CD4-positive, alpha-beta T cell treated with Interleukin-6 at 100 ng/mL for 8 hours (primary cell): ENCODE measurements at regions not wholly inside any gene's neighbourhood (a gene's known extent, or its start where the extent isn't known, plus 50 kb on each side); places are given as distances from the start of the nearest gene placed in this dataset.
"Not testable (repeated sequence)": the region's sequence is repeated elsewhere in the genome, so short reads cannot be mapped to it uniquely, and the experiment has no call there.

Experiments used
- DNase-seq: peaks from one replicate; pipeline ENCODE4 v3.0.0-alpha.2; 2020; ENCODE audit warnings: mixed read lengths, low spot score

GRCh38 chr6:27136978-27137814 lies 110.3 kb upstream of the PRSS16 start:
- DNase-seq: no peak

DNA sequence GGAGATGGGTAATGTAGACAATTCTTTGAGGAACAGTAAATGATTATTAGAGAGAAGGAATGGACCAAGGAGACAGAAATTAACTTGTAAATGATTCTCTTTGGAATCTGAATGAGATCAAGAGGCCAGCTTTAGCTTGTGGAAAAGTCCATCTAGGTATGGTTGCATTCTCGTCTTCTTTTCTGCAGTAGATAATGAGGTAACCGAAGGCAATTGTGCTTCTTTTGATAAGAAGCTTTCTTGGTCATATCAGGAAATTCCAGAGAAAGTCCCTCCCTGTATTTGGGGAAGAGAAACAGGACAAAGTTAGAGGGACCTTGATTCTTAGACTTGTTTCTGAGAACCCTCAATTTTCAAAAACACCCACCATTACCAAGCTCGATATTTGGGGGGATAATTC lies 109.1 kb upstream of the PRSS16 start:
- no peak for DNase-seq

- peak; percentile 74 for DNase-seq
Measured at GRCh38 chr6:27138837-27139755, 108.4 kb upstream of the PRSS16 start.

DNA sequence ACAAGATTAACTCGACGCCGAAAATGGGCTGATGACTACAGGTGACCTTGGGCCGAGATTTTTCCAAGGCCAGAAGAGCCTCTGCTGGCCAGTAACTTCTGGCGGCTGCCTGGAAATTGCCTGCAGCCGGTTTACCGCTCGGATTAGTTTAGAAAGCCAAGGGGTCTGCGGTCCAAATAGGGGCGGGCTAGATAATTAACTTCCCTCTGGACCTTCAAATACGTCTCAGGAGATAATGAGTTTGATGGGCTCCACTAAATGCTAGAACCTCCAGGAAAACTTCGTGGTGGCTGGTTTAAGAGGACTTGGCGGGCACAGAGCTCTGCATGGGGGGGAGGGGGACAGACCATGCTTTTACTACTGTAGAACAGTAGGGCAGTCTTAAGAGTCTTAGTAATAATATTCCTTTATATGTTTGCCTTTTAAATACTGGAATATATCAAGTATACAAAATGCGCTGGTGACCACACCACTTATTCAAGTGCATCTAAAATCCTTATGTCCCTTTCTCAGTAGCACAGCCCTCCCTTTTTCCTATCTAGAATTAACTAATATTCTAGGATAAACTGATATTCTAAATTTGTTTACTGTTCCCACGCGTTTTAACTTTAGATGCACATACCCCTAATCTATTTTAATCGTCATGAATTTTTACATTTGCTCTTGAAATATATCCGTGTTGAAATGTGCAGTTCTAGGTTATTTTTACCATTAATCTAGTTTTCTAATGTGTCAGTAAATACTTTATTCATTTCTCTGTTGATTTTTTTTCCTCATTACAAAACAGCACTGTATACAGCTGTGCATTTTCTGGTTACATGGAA lies 107.5 kb upstream of the PRSS16 start:
- DNase-seq: no peak

DNA sequence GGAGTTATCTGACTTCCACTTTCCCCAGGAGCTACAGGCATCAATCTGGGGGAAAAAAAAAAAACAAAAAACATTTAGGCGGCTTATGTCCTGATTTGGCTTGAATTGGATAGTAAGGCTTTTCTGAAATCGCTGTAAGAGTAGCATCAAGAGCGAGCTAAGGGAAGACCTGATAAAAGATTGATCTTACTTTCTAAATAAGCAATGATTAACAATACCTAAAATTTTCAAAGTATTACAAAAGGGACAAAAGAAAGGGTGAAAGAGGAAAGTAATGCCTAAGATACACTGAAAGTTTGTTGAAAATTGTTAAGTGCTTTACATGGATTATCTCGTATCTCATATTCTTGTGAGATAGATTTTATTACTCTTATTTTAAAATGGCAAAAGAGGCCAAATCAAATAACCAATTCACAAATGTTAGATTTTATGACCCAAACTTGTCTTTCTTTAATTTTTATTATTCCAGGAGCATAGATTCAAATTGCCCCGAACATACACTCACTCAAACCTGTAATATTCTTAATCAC lies 106.4 kb upstream of the PRSS16 start:
- DNase-seq: no peak

GRCh38 chr6:27141529-27142015 lies 105.9 kb upstream of the PRSS16 start:
- no peak for DNase-seq

- not testable (repeated sequence) for DNase-seq
Measured at GRCh38 chr6:27143020-27143388, 104.5 kb upstream of the PRSS16 start.

DNA sequence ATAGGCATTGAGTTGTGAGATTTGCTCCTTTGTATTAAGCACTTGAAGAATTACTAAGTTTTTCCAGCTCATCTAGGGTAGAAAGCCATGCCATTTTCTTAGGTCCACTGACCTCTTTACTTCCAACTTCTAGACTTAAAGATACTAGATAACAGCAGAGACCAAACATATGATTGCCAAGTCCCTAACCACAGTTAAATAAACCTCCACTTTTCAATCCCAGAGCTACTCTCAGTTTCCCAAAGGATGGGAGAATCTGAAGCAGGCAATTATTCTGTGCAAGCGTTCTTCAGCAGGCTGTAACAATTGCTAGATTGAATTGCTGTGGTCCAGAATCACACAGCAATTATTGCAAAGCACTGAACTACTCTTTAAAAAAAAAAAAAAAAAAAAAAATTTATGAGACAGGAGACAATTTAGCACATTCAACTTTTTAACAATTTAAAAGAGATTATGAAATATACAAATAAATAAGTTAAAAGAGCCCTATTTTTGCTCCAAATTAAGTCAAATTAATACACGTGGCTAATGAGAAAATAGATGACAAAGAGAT lies 104.0 kb upstream of the PRSS16 start:
- DNase-seq: no peak

DNA sequence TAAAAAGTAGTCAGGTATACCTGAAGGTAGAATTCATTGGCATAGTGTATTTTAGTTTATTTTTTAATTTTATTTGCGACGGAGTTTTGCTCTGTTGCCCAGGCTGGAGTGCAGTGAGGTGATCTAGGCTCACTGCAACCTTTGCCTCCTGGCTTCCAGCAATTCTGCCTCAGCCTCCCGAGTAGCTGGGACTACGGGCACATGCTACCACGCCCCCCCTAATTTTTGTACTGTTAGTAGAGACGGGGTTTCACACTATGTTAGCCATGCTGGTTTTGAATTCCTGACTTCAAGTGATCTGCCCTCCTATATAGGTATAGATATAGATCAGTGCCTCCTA lies 102.8 kb upstream of the PRSS16 start:
- no peak for DNase-seq

DNA sequence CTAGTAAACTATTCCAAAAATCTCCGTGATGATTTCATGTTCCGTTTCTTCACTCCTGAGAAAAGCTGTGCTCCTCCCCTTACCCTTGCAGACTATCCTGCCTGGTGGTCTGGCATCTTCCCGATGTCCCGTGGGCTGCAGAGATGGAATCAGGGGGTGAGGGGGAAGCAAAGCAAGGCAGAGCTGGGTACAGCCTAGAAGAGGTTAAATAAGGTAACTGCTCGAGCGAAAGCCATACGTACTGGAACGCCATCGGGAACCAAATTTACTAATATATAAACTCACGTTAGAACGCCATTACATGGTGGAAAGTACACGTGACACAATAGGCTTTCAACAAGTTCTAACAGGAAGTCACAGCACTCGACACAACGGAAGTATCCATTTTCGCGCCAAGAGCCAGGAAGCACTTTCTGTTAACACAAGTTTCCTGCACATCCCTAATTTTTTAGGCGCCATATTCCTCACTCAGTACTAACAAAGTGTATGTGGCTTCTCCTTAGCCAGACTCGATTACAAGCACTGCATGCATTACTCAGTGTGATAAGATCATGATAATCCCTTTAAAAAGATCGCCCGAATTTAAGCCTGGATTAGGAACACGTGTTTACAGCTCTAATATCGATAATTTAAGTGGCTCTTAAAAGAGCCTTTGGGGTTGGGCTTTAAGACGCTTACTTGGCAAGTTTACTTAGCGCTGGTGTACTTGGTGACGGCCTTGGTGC lies 101.6 kb upstream of the PRSS16 start:
- DNase-seq: peak; percentile 80

- DNase-seq: not testable (repeated sequence)
Measured at GRCh38 chr6:27146456-27146705, 101.1 kb upstream of the PRSS16 start.

- peak; percentile 95 for DNase-seq
Measured at GRCh38 chr6:27146706-27147505, 100.6 kb upstream of the PRSS16 start.

- no peak for DNase-seq
Measured at GRCh38 chr6:27148404-27148795, 99.1 kb upstream of the PRSS16 start.

DNA sequence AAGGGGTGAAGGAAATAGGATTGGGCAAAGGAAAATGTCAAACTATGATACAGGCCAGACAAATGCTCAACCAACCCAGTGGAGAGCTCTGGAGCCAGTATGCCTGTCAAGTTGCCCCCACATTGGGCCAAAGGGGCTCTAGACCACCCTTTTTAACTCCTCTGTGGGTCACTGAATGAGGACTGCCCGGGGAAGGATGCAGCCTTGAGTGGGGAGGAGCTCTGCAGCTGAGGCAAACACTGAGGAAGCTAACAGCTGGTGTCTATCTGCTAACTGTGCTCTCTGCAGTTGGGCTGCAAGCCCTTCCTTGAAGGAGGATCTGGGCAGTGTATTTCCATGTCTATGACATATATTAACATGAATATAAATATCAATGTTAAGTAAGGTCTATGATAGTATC lies 98.4 kb upstream of the PRSS16 start:
- no peak for DNase-seq

GRCh38 chr6:27154696-27155095 lies 92.8 kb upstream of the PRSS16 start:
- no peak for DNase-seq

DNA sequence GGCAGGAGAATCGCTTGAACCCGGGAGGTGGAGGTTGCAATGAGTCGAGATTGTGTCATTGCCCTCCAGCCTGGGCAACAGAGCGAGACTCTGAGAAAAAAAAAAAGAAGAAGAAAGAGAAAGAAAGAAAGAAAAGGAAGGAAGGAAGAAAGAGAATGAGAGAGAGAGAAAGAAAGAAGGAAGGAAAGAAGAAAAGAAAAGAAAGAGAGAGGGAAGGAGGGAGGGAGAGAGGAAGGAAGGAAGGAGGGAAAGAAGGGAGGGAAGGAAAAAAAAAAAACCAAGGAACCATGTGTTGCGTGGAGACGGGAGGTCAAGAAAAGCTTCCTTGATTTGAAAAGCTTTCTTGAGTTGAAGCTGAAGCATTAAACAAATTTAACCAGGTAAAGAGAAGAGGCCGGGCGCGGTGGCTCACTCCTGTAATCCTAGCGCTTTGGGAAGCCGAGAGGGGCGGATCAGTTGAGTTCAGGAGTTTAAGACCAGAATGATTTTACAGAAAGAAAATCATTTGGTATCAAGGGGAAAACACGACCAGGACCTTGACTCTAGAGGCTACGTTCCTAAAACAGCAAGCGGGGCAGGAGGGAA lies 90.5 kb upstream of the PRSS16 start:
- DNase-seq: no peak

- peak; percentile 81 for DNase-seq
Measured at GRCh38 chr6:27157459-27158315, 89.8 kb upstream of the PRSS16 start.

GRCh38 chr6:27158316-27158643 lies 89.2 kb upstream of the PRSS16 start:
- no peak for DNase-seq

- no peak for DNase-seq
Measured at GRCh38 chr6:27159725-27160124, 87.8 kb upstream of the PRSS16 start.
